Lower lobe of right lung (tissue), 2 donors: ENCODE measurements at regions not wholly inside any gene's neighbourhood (a gene's known extent, or its start where the extent isn't known, plus 50 kb on each side); places are given as distances from the start of the nearest gene placed in this dataset.
"Not testable (repeated sequence)": the region's sequence is repeated elsewhere in the genome, so short reads cannot be mapped to it uniquely, and the experiment has no call there.

Experiments
- ATAC-seq, 2 donors: fragments of 200-7000 bp; cut with Tn5 transposase; one replicate each; pipeline ENCODE4 v1.9.1; 2020 to 2022; ENCODE audit warnings: mild to moderate bottlenecking in 2 of 2, moderate library complexity in 2 of 2
- DNase-seq: peaks from one replicate; pipeline ENCODE4 v3.0.0-alpha.2; 2020
- H3K27ac ChIP-seq: fragments of 200-600 bp; one replicate; pipeline ENCODE4 v1.8.0; 2022
- H3K27me3 ChIP-seq: fragments of 200-600 bp; one replicate; pipeline ENCODE4 v1.8.0; 2022; ENCODE audit warnings: low read depth
- H3K36me3 ChIP-seq: fragments of 200-600 bp; one replicate; pipeline ENCODE4 v1.8.0; 2022; ENCODE audit warnings: mild to moderate bottlenecking
- H3K4me1 ChIP-seq: fragments of 200-600 bp; one replicate; pipeline ENCODE4 v1.8.0; 2022
- H3K4me3 ChIP-seq: fragments of 200-600 bp; one replicate; pipeline ENCODE4 v1.8.0; 2022; ENCODE audit warnings: mild to moderate bottlenecking
- H3K9me3 ChIP-seq: fragments of 200-600 bp; one replicate; pipeline ENCODE4 v1.8.0; 2022
- CTCF ChIP-seq: fragments of 200-600 bp; IDR thresholded peaks from one replicate; pipeline ENCODE4 v1.8.0; 2022; ENCODE audit warnings: antibody characterized with exemption, mild to moderate bottlenecking
- intact Hi-C: fragments of 100-400 bp; cut with DNase I; formaldehyde crosslinking; loops from one replicate; pipeline ENCODE4 v1.11.0; 2022
- donor health status: DM: no; HTN: yes; CAD: no; lungs with severe emphysema.

GRCh38 chr5:96318569-96319110 is 114.4 kb downstream of the PCSK1 start:
- H3K4me1 ChIP-seq = no peaks in the 10 kb centered on the region
- TF ChIP-seq CTCF = no peak
- H3K27ac ChIP-seq = no peak overlapping the region
- intact Hi-C loops = no loop called here
- H3K9me3 ChIP-seq = no peaks in the 10 kb centered on the region
- ATAC-seq (no peak), DNase-seq (no peak)
- no peaks in the 10 kb centered on the region for H3K36me3 ChIP-seq
- no peaks in the 10 kb centered on the region for H3K27me3 ChIP-seq
- H3K4me3 ChIP-seq = no peak overlapping the region

- DNase-seq (no peak), ATAC-seq (no peak)
- TF ChIP-seq CTCF = no peak
- Histone ChIP-seq H3K4me1 (no peaks in the 10 kb centered on the region), H3K27me3 (no peaks in the 10 kb centered on the region), H3K27ac (no peak overlapping the region), H3K9me3 (no peaks in the 10 kb centered on the region), H3K36me3 (no peaks in the 10 kb centered on the region), H3K4me3 (no peak overlapping the region)
- intact Hi-C loops = no loop called here
Measured at GRCh38 chr5:96317945-96318344, 115.1 kb downstream of the PCSK1 start.

- TF ChIP-seq CTCF = no peak
- DNase-seq (no peak), ATAC-seq (no peak)
- H3K27me3 ChIP-seq = no peaks in the 10 kb centered on the region
- intact Hi-C loops = no loop called here
- no peaks in the 10 kb centered on the region for H3K4me1 ChIP-seq
- H3K4me3 ChIP-seq = no peak overlapping the region
- H3K36me3 ChIP-seq = no peaks in the 10 kb centered on the region
- no peak overlapping the region for H3K27ac ChIP-seq
- H3K9me3 ChIP-seq = no peaks in the 10 kb centered on the region
Measured at GRCh38 chr5:96316487-96316886, 116.6 kb downstream of the PCSK1 start.

- no peak for ATAC-seq
- no peak for DNase-seq
- Histone ChIP-seq H3K27me3 (no peaks in the 10 kb centered on the region), H3K4me1 (no peaks in the 10 kb centered on the region), H3K36me3 (no peaks in the 10 kb centered on the region), H3K27ac (no peak overlapping the region), H3K9me3 (no peaks in the 10 kb centered on the region), H3K4me3 (no peak overlapping the region)
- TF ChIP-seq CTCF = no peak
- intact Hi-C loops = no loop called here
Measured at GRCh38 chr5:96316017-96316416, 117.0 kb downstream of the PCSK1 start.

- no peaks in the 10 kb centered on the region for H3K27me3 ChIP-seq
- ATAC-seq = no peak
- H3K4me3 ChIP-seq = no peak overlapping the region
- no peak for TF ChIP-seq CTCF
- intact Hi-C loops = no loop called here
- no peaks in the 10 kb centered on the region for H3K4me1 ChIP-seq
- no peaks in the 10 kb centered on the region for H3K9me3 ChIP-seq
- no peak for DNase-seq
- no peak overlapping the region for H3K27ac ChIP-seq
- H3K36me3 ChIP-seq = no peaks in the 10 kb centered on the region
Measured at GRCh38 chr5:96315431-96315830, 117.6 kb downstream of the PCSK1 start.

- Histone ChIP-seq H3K4me1 (no peaks in the 10 kb centered on the region), H3K9me3 (no peaks in the 10 kb centered on the region), H3K36me3 (no peaks in the 10 kb centered on the region), H3K27me3 (no peaks in the 10 kb centered on the region), H3K4me3 (no peak overlapping the region), H3K27ac (no peak overlapping the region)
- no peak for TF ChIP-seq CTCF
- intact Hi-C loops = no loop called here
- DNase-seq (no peak), ATAC-seq (no peak)
Measured at GRCh38 chr5:96312383-96312782, 120.7 kb downstream of the PCSK1 start.

- DNase-seq, H3K4me1 ChIP-seq, H3K27me3 ChIP-seq, H3K4me3 ChIP-seq, intact Hi-C loops, ATAC-seq, H3K27ac ChIP-seq, H3K36me3 ChIP-seq: not testable (repeated sequence)
- H3K9me3 ChIP-seq = peaks cover 15% of the 10 kb centered on the region
Measured at GRCh38 chr5:96307047-96307446, 126.0 kb downstream of the PCSK1 start.
